ENCODE measurements at regions not wholly inside any gene's neighbourhood (a gene's known extent, or its start where the extent isn't known, plus 50 kb on each side); places are given as distances from the start of the nearest gene placed in this dataset.

DNA sequence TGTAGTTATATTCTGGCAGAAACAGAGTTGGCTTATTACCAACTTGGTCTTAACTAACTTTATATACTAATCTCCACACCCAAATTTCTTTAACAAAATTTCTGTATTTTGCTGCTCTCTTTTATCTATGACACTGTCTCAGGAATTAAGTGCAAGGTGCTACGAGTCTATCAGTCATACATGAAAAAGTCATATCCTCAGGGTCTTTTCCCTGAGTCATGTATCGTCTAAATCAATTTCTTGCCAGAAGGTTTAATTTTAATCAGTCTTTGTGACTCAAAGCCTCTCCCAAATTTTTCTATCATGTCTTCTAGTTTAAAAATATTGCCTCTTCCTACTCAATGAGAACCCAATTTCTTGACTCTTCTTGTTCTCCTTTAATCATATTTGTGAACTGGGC is 1803.6 kb upstream of the PCDH7 start:
- DNase-seq (ENCODE audit: extremely low spot score), result no peak
- Histone ChIP-seq H3K4me3 (no peak overlapping the region), H3K4me1 (no peaks in the 10 kb centered on the region), H3K27ac (replicated peaks in 1 of 4) (no peak overlapping the region), H3K9me3 (no peaks in the 10 kb centered on the region), H3K27me3 (no peaks in the 10 kb centered on the region), H3K36me3 (no peaks in the 10 kb centered on the region)
- no peak for TF ChIP-seq EP300 (IDR thresholded peaks at IDR 0.05)
- intact Hi-C loops (cut with DNase I), result no loop called here
- WGBS, result 74% methylated on average over 2 of the region's 2 CpGs

DNA sequence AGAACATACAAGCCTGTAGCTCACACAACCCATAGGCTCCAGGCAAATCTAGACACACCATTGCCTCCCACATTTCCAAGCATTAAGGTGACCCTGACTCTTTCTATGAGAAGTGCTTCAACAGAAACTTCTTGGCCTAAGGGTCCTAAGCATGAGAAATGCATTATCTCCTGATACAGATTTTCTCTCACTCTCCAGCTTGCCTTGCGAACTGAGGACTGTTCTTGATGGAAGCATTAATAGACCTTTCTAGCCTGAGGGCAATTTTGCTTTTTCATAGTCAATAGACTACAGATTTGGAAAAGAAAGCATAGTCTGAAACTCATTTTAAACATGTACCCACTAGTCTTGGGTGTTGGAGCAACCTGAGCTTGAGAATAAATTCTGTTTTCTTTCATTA is 1801.3 kb upstream of the PCDH7 start:
- TF ChIP-seq POLR2A (IDR thresholded peaks at IDR 0.05; ENCODE audit: low read depth), result no peak
- no peak for TF ChIP-seq POLR2AphosphoS5 (IDR thresholded peaks at IDR 0.05)
- Histone ChIP-seq H3K36me3 (no peaks in the 10 kb centered on the region), H3K9me3 (no peaks in the 10 kb centered on the region), H3K4me3 (no peak overlapping the region), H3K4me1 (no peaks in the 10 kb centered on the region), H3K27me3 (no peaks in the 10 kb centered on the region), H3K27ac (replicated peaks in 1 of 4) (no peak overlapping the region)
- no peak for DNase-seq (ENCODE audit: extremely low spot score)
- intact Hi-C loops (cut with DNase I), result no loop called here
- WGBS, result 82% methylated on average over 1 of the region's 1 CpG

DNA sequence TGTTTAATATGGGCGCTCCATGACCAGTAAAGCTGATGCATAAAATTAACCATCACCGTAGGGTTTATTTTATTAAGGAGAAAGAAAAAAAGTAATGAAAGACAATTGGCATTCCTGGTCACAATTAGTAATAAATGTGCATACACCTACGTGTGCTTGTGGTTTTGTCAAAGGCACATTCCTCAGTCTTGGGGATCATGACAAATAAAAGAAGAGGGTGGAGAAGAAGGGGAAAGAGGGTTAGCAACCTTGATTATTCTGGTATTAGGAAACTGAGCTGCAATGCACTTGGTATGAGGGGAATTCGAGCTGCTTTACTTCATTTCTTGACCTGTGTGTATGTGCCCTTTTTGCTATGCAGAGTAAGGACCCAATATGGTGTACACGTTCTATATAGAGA is 1798.3 kb upstream of the PCDH7 start:
- no peaks in the 10 kb centered on the region for H3K9me3 ChIP-seq
- H3K27ac ChIP-seq (replicated peaks in 1 of 4), result no peak overlapping the region
- no peak overlapping the region for H3K4me3 ChIP-seq
- 66% methylated on average over 5 of the region's 5 CpGs for WGBS
- no peak for DNase-seq (ENCODE audit: extremely low spot score)
- H3K36me3 ChIP-seq, result no peaks in the 10 kb centered on the region
- H3K4me1 ChIP-seq, result no peaks in the 10 kb centered on the region
- intact Hi-C loops (cut with DNase I), result no loop called here
- TF ChIP-seq, protein P1, sequence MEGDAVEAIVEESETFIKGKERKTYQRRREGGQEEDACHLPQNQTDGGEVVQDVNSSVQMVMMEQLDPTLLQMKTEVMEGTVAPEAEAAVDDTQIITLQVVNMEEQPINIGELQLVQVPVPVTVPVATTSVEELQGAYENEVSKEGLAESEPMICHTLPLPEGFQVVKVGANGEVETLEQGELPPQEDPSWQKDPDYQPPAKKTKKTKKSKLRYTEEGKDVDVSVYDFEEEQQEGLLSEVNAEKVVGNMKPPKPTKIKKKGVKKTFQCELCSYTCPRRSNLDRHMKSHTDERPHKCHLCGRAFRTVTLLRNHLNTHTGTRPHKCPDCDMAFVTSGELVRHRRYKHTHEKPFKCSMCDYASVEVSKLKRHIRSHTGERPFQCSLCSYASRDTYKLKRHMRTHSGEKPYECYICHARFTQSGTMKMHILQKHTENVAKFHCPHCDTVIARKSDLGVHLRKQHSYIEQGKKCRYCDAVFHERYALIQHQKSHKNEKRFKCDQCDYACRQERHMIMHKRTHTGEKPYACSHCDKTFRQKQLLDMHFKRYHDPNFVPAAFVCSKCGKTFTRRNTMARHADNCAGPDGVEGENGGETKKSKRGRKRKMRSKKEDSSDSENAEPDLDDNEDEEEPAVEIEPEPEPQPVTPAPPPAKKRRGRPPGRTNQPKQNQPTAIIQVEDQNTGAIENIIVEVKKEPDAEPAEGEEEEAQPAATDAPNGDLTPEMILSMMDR (IDR thresholded peaks at IDR 0.05), result no peak
- TF ChIP-seq POLR2A (IDR thresholded peaks at IDR 0.05; ENCODE audit: low read depth) (no peak), EP300 (IDR thresholded peaks at IDR 0.05) (no peak), POLR2AphosphoS5 (IDR thresholded peaks at IDR 0.05) (no peak)
- H3K27me3 ChIP-seq, result no peaks in the 10 kb centered on the region

DNA sequence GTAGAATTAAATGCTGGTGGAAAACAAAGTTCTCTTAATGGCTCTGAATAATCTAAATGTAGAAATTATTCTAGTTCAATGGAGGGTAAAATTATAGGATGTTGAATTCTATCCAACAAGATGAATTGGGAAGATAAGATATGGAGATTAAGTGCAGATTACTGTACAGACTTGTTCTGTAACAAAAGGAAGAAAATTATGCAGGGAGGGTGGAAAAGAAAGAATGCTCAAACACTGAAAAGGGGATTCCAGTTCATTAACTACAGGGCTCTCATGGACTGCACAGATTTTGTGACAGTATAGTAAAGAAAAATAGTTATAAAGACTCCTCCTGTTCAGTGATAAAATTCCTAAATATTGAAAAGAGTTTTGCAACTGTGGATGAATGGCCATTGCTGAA is 1794.0 kb upstream of the PCDH7 start:
- intact Hi-C loops (cut with DNase I), result no loop called here
- no peak for DNase-seq (ENCODE audit: extremely low spot score)
- Histone ChIP-seq H3K4me1 (no peaks in the 10 kb centered on the region), H3K4me3 (no peak overlapping the region), H3K9me3 (no peaks in the 10 kb centered on the region), H3K27me3 (no peaks in the 10 kb centered on the region), H3K27ac (replicated peaks in 1 of 4) (no peak overlapping the region), H3K36me3 (no peaks in the 10 kb centered on the region)
- TF ChIP-seq EP300 (IDR thresholded peaks at IDR 0.05) (no peak), POLR2A (IDR thresholded peaks at IDR 0.05; ENCODE audit: low read depth) (no peak), POLR2AphosphoS5 (IDR thresholded peaks at IDR 0.05) (no peak)
- TF ChIP-seq, protein P1 (IDR thresholded peaks at IDR 0.05), result no peak

DNA sequence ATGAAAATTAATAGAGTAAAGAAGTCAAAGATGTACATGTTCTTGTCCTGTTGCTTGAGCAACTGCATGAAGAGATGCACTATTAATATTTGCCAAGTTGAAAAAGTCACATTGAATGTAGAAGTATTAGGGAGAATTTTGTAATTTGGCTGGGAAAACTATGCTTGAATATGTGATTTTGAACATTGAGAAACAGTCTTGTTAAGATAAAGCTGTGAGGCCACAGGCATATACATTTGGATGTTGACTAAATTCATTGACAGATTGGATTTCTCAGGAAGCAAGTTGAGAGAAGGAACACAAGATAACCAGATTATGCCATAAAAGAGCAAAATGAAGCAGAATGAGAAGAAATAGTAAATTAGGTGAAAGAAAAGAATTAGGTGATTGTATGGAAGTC is 1777.5 kb upstream of the PCDH7 start:
- H3K36me3 ChIP-seq, result no peaks in the 10 kb centered on the region
- no peaks in the 10 kb centered on the region for H3K27me3 ChIP-seq
- H3K4me3 ChIP-seq, result no peak overlapping the region
- no peaks in the 10 kb centered on the region for H3K9me3 ChIP-seq
- TF ChIP-seq, protein P1 (IDR thresholded peaks at IDR 0.05), result no peak
- TF ChIP-seq EP300 (IDR thresholded peaks at IDR 0.05), result no peak
- TF ChIP-seq POLR2A (IDR thresholded peaks at IDR 0.05; ENCODE audit: low read depth), result no peak
- TF ChIP-seq POLR2AphosphoS5 (IDR thresholded peaks at IDR 0.05), result no peak
- DNase-seq (ENCODE audit: extremely low spot score), result no peak
- no peak overlapping the region for H3K27ac ChIP-seq (replicated peaks in 1 of 4)
- H3K4me1 ChIP-seq, result no peaks in the 10 kb centered on the region
- intact Hi-C loops (cut with DNase I), result no loop called here

DNA sequence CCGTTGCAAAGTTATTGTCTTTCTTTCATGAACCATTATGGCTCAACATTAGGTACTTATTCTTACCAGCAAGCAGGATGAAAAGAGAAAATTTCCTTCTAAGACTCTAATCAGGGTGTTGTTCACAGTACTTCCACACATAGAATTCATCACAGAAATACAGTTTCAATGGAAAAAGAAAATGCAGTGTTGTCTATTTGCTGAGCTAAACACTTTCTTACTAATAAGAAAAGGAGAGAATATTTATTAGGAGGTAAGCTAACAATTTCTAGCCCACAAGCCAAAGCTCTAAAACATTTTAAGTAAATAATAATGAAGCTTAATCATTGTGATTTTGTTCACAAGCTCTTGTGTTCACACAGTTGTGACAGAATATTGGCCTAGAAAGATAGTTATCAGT is 1772.8 kb upstream of the PCDH7 start:
- Histone ChIP-seq H3K27ac (replicated peaks in 1 of 4) (no peak overlapping the region), H3K4me1 (no peaks in the 10 kb centered on the region), H3K27me3 (no peaks in the 10 kb centered on the region), H3K4me3 (no peak overlapping the region), H3K36me3 (no peaks in the 10 kb centered on the region), H3K9me3 (no peaks in the 10 kb centered on the region)
- intact Hi-C loops (cut with DNase I), result no loop called here
- no peak for DNase-seq (ENCODE audit: extremely low spot score)
- TF ChIP-seq EP300 (IDR thresholded peaks at IDR 0.05) (no peak), POLR2AphosphoS5 (IDR thresholded peaks at IDR 0.05) (no peak), POLR2A (IDR thresholded peaks at IDR 0.05; ENCODE audit: low read depth) (no peak)
- TF ChIP-seq, protein P1 (IDR thresholded peaks at IDR 0.05), result no peak
- WGBS, result 80% methylated on average over 1 of the region's 1 CpG

Data from esophagus muscularis mucosa (tissue), 4 donors.